GM12891 (cell line): ENCODE measurements at regions not wholly inside any gene's neighbourhood (a gene's known extent, or its start where the extent isn't known, plus 50 kb on each side); places are given as distances from the start of the nearest gene placed in this dataset.

Experiments used
- POLR2A ChIP-seq: IDR thresholded peaks from 2 replicates; pipeline ENCODE4 v1.6.1; 2011; ENCODE audit warnings: low read depth, low read length, control low read depth
- POLR2AphosphoS5 ChIP-seq: IDR thresholded peaks from 2 replicates; pipeline ENCODE4 v1.6.1; 2011; ENCODE audit warnings: low read depth, low read length, control low read depth
- TAF1 ChIP-seq: IDR thresholded peaks from 2 replicates; pipeline ENCODE4 v1.6.1; 2011; ENCODE audit warnings: low read depth, low read length, control low read depth

DNA sequence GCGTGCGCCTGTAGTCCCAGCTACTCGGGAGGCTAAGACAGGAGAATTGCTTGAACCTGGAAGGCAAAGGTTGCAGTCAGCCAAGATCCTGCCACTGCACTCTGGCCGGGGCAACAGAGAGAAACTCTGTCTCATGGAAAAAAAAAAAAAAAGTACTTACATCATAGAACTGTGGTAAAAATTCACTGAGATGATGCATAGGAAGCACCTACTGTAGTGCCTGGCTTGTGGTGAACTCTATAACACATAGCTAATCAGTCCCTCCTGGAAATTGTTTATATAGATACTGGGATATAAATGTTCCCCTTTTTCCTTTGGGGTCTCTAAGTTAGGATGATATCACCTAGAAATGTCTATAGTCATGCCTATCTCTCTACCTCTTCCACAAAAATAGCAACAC is 89.7 kb upstream of the CPM start:
- no peak for TF ChIP-seq POLR2A
- no peak for TF ChIP-seq TAF1
- no peak for TF ChIP-seq POLR2AphosphoS5
